Activated naive CD4-positive, alpha-beta T cell treated with anti-CD3 and anti-CD28 coated beads, Interleukin-2, amount 50 U/mL, for 72 hours (primary cell): ENCODE measurements at regions not wholly inside any gene's neighbourhood (a gene's known extent, or its start where the extent isn't known, plus 50 kb on each side); places are given as distances from the start of the nearest gene placed in this dataset.
A peak's percentile ranks its signal among the peaks of the same experiment; 100 is the strongest.

Experiments used
- ATAC-seq, 2 donors: fragments of 150-1000 bp; cut with Tn5 transposase; 2 replicates each; pipeline ENCODE4 v1.10.0; 2021; ENCODE audit warnings: mild to moderate bottlenecking in 2 of 2, moderate library complexity in 2 of 2
- DNase-seq, 2 donors: peaks; one replicate each; pipeline ENCODE4 v3.0.0; 2021 to 2022; ENCODE audit warnings: low spot score in 2 of 2
- H3K27ac Mint-ChIP-seq, 2 donors: one replicate each; pipeline ENCODE4 v1.8.0; 2022; ENCODE audit warnings: mild to moderate bottlenecking in 2 of 2, mixed read lengths in 2 of 2
- H3K36me3 Mint-ChIP-seq, 2 donors: one replicate each; pipeline ENCODE4 v1.8.0; 2022; ENCODE audit warnings: mixed read lengths in 2 of 2
- H3K9me3 Mint-ChIP-seq, 2 donors: one replicate each; pipeline ENCODE4 v1.8.0; 2022; ENCODE audit warnings: mixed read lengths in 2 of 2

GRCh38 chr7:25565002-25565401 is 336.7 kb upstream of the NPVF start:
- Mint-ChIP-seq H3K9me3 (no peaks in the 10 kb centered on the region), H3K27ac (no peak overlapping the region)
- no peak for DNase-seq

GRCh38 chr7:25565949-25566348 is 337.7 kb upstream of the NPVF start:
- Mint-ChIP-seq H3K9me3 (no peaks in the 10 kb centered on the region), H3K36me3 (no peaks in the 10 kb centered on the region), H3K27ac (no peak overlapping the region)
- ATAC-seq, result no peak
- DNase-seq, result peak in 1 of 2 donors; percentile 68

More at GRCh38 chr7:25565002-25565401, 336.7 kb upstream of the NPVF start:
- no peak for ATAC-seq
- H3K36me3 Mint-ChIP-seq, result no peaks in the 10 kb centered on the region

DNA sequence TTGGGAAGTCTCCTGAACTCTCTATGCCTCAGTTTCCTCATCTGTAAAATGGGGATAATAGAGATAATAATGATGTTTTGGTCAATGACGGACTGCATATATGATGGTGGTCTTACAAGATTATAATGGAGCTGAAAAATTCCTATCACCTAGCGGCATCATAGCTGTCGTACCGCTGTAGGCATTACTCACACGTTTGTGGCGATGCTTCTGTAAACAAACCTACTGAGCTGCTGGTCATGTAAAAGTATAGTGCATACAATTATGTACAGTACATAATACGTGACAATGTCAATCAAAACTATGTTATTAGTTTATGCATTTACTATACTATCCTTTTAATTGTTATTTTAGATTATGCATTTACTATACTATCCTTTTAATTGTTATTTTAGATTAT is 339.1 kb upstream of the NPVF start:
- H3K9me3 Mint-ChIP-seq, result no peaks in the 10 kb centered on the region
- DNase-seq, result no peak
- no peaks in the 10 kb centered on the region for H3K36me3 Mint-ChIP-seq
- H3K27ac Mint-ChIP-seq, result no peak overlapping the region
- no peak for ATAC-seq

DNA sequence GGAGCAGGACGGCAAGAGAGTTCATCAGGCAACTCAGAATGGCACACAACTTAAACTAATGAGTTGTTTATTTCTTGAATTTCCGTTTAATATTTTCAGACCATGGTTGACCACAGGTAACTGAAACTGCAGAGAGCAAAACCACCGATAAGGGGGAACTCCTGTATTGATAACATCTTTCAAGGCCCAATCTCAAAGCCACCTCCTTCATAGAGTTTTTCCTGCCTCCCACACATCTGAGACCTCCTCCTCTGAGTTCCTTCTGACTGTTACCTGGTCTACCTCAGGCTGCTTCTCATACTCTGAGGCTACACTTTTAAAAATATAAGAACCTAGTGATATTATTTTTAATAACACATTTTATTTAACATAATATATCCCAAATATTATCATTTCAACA is 341.5 kb upstream of the NPVF start:
- no peaks in the 10 kb centered on the region for H3K36me3 Mint-ChIP-seq
- H3K9me3 Mint-ChIP-seq, result no peaks in the 10 kb centered on the region
- DNase-seq, result no peak
- H3K27ac Mint-ChIP-seq, result no peak overlapping the region
- no peak for ATAC-seq

- no peak overlapping the region for H3K27ac Mint-ChIP-seq
- DNase-seq (no peak), ATAC-seq (no peak)
- no peaks in the 10 kb centered on the region for H3K9me3 Mint-ChIP-seq
- no peaks in the 10 kb centered on the region for H3K36me3 Mint-ChIP-seq
Measured at GRCh38 chr7:25572423-25572822, 344.1 kb upstream of the NPVF start.

GRCh38 chr7:25574828-25575227 is 346.5 kb upstream of the NPVF start:
- no peaks in the 10 kb centered on the region for H3K36me3 Mint-ChIP-seq
- ATAC-seq, result no peak
- no peak for DNase-seq
- no peak overlapping the region for H3K27ac Mint-ChIP-seq
- no peaks in the 10 kb centered on the region for H3K9me3 Mint-ChIP-seq

- H3K36me3 Mint-ChIP-seq, result no peaks in the 10 kb centered on the region
Measured at GRCh38 chr7:25575634-25576033, 347.3 kb upstream of the NPVF start.

DNA sequence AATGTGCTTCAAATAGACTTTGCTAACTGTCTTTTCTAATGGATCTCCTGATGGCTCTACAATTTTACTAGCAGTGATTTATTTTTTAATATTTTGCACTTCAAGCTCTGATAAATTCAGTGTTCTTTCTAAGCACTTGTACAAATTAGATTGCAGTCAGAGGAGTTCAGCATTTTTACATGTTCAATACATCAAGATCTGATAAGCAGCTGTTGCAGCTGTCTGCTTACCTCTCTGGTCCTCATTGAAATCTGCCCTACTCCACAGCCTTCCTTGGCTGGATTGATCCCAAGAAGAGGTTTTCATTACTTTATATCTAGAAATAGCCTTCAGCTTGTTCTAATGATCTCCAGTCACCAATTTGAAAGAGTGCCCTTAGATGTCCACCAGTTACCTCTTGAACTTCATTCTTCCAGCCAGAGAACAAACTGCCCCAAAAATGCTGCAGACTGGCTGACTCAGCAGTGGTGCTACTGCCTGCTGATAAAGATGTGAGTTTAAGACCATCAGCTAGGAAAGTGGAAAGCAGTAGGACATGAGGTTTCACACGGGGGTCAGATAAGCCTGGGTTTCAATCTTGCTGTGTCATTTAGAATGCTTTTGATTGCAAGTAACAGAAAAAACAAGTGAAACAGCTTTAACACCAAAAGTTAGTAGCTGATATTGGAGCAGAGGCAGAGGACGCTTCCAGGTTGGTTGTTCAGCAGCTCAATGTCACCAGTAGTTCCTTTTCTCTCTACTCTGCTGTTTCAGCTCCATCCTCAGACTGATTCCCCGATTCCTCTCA is 350.9 kb upstream of the NPVF start:
- H3K36me3 Mint-ChIP-seq, result no peaks in the 10 kb centered on the region
- no peaks in the 10 kb centered on the region for H3K9me3 Mint-ChIP-seq
- no peak overlapping the region for H3K27ac Mint-ChIP-seq
- DNase-seq (no peak), ATAC-seq (no peak)

More at GRCh38 chr7:25575634-25576033, 347.3 kb upstream of the NPVF start:
- Mint-ChIP-seq H3K9me3 (no peaks in the 10 kb centered on the region), H3K27ac (no peak overlapping the region)
- ATAC-seq (no peak), DNase-seq (no peak)

DNA sequence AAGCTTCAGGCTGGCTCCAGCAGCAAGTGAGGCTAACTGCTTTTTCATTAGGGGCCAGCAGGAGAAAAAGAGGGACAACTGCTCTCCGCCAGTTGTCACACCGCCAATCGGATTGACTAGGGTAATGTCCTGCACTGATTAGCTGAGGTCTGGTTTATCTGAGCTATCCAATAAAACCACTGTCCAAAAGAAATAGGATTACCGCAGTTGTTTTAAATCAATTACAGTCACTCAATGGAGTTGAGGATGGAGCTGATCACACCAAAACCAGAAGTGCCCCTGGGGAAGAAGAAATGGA is 351.4 kb upstream of the NPVF start:
- H3K27ac Mint-ChIP-seq, result no peak overlapping the region
- DNase-seq, result no peak
- H3K36me3 Mint-ChIP-seq, result no peaks in the 10 kb centered on the region
- ATAC-seq, result no peak
- no peaks in the 10 kb centered on the region for H3K9me3 Mint-ChIP-seq

DNA sequence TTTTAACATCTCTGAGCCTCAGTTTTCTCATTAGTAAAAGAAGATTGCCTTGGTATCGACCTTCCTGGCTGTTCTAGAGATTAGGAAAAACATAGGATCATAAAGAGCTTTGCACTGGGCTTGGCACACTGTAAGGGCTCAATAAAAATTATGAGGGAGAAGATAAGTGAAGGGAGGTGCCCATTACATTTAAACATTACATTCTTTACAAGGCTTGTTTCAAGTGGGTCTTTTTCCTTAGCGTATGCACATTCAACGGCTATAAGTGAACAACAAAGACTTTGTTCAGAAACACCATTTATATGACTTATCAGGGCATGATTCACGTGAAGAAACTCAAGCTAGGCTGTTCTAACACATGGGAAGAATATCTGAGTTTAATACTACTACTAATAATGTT is 351.9 kb upstream of the NPVF start:
- no peak for ATAC-seq
- Mint-ChIP-seq H3K36me3 (no peaks in the 10 kb centered on the region), H3K9me3 (no peaks in the 10 kb centered on the region), H3K27ac (no peak overlapping the region)
- no peak for DNase-seq

DNA sequence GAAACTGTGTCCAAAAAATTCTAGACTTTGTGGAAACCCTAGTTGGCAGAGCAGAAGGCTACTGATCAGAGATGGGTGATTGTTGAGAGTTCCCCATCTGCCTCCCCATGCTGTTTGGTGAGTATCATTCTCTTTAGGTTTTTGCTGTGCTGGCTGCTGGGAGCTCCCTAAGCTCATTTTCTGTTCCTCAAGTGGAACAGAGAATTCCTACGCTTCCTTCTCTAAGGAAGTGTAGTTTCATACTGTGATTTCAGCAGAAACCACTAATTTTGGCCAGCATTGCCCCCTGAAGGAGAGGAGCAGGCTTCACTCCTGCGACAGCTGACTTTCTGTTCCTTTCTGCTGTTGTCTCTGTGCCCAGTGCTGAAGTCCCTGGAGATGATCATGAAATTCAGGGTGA is 355.3 kb upstream of the NPVF start:
- Mint-ChIP-seq H3K9me3 (no peaks in the 10 kb centered on the region), H3K27ac (no peak overlapping the region), H3K36me3 (no peaks in the 10 kb centered on the region)
- DNase-seq (no peak), ATAC-seq (no peak)

DNA sequence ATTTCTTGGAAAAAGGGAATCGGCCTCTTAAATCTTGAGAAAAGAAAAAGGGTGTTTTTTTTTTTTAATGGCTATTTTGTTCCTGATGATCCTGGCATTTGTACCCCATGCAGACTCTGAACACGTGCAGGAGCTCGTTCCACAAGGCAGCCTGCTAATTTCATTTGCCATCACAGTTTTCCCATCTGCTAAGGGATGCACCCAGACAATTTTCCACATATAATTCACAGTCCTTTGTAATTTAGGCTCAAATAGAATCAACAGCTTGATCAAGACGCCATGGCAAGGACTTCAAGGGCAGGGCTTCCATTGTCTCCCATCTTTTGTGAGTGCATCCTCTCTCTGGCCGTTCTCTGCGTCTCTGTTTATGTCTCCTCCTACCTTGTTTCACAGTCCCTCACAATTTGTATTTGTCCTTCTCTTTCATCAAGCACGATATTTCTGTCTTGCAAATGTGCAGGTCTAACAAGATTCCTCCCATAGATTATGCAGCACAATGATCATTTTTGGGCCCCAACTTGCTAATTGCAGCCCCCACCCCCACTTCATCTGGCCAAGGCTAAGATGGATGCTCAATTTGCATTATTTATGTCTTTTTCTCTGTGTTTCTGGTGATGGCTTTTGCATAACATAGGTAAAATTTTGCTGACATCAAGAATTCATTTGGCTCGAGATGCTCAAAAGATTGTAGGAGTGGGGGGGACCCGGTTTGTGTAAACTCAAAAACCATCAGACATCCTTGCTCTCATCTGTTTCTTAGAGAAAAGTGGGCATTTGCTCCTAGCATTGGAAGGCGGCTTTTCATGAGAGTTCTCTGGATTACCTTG is 356.0 kb upstream of the NPVF start:
- no peak overlapping the region for H3K27ac Mint-ChIP-seq
- ATAC-seq (no peak), DNase-seq (no peak)
- no peaks in the 10 kb centered on the region for H3K9me3 Mint-ChIP-seq
- H3K36me3 Mint-ChIP-seq, result no peaks in the 10 kb centered on the region

- no peak for ATAC-seq
- H3K36me3 Mint-ChIP-seq, result no peaks in the 10 kb centered on the region
- DNase-seq, result no peak
- H3K9me3 Mint-ChIP-seq, result no peaks in the 10 kb centered on the region
- no peak overlapping the region for H3K27ac Mint-ChIP-seq
Measured at GRCh38 chr7:25586513-25586912, 358.2 kb upstream of the NPVF start.

DNA sequence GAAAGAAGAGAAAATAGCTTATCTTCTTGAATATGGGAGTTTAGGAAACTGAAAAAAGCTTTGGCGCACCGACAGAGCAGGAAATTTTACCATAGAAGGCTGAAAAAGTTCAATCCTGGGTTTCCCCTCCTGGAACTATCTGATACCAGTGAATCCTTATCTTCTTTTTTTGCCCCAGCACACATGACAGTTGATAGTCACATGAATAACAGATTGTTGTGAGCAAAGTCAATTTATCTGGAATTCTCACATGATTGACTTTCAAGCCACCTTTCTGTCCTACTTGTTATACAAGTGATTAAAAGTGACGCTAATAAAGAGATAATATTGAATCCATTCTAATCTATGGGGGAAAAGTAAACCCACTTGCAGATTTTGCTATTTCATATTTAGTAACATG is 365.8 kb upstream of the NPVF start:
- peaks cover 0 to 6% of the 10 kb centered on the region in 2 donors for H3K36me3 Mint-ChIP-seq
- DNase-seq (no peak), ATAC-seq (no peak)
- H3K9me3 Mint-ChIP-seq, result peaks cover 6 to 7% of the 10 kb centered on the region in 2 donors
- no peak overlapping the region for H3K27ac Mint-ChIP-seq

DNA sequence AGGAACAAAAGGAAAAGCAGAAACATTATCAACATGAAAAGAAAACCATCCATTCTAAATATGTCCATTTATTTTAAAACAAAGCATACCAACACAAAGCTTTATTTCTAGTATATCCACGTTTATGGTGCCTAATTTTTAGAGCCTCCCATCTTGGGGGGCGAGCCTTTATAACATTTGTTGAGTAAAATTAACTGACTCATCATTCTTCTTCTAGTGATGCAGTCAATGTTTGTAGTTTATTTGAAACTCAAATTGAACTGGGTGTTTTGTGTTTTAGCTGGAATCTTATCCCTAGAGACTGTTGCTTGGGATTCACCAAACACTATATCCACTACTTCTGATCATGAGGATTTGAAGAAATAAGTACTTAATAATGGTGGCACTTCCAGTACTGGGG is 366.4 kb upstream of the NPVF start:
- H3K27ac Mint-ChIP-seq, result no peak overlapping the region
- peaks cover 0 to 6% of the 10 kb centered on the region in 2 donors for H3K36me3 Mint-ChIP-seq
- ATAC-seq (no peak), DNase-seq (no peak)
- H3K9me3 Mint-ChIP-seq, result peaks cover 6 to 7% of the 10 kb centered on the region in 2 donors

- peaks cover 6 to 7% of the 10 kb centered on the region in 2 donors for H3K9me3 Mint-ChIP-seq
- peaks cover 0 to 6% of the 10 kb centered on the region in 2 donors for H3K36me3 Mint-ChIP-seq
- H3K27ac Mint-ChIP-seq, result no peak overlapping the region
- DNase-seq (no peak), ATAC-seq (no peak)
Measured at GRCh38 chr7:25595996-25596395, 367.7 kb upstream of the NPVF start.

DNA sequence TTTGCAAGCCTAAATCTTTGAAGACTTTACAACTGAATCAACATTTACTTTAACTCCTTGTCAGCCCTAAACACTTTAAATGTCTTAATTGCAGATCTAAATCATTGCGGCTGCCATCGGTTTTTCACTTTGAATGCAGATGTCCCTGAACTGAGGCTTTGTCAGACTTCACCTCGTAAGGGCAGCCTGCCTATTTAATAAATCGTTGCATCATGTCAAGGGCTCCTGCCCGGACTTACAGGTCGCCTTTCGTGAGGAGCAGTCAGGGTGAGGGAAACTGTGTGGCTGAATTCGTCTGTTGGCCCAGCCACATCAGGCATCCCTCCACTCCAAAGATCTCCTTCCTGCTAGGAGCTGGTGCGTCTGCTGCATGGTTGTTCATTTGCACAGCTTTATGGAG is 368.2 kb upstream of the NPVF start:
- Mint-ChIP-seq H3K27ac (no peak overlapping the region), H3K9me3 (peaks cover 6 to 7% of the 10 kb centered on the region in 2 donors), H3K36me3 (peaks cover 0 to 6% of the 10 kb centered on the region in 2 donors)
- ATAC-seq (no peak), DNase-seq (no peak)

GRCh38 chr7:25597946-25598345 is 369.7 kb upstream of the NPVF start:
- peak in 1 of 2 donors; percentile 62 for ATAC-seq
- Mint-ChIP-seq H3K27ac (no peak overlapping the region), H3K36me3 (peaks cover 0 to 6% of the 10 kb centered on the region in 2 donors), H3K9me3 (peaks cover 6 to 7% of the 10 kb centered on the region in 2 donors)
- DNase-seq, result no peak
